DND-41 (cell line): ENCODE measurements at regions not wholly inside any gene's neighbourhood (a gene's known extent, or its start where the extent isn't known, plus 50 kb on each side); places are given as distances from the start of the nearest gene placed in this dataset.

ENCODE experiments used
- EZH2 ChIP-seq: IDR thresholded peaks from 3 replicates; pipeline ENCODE4 v1.6.1; 2012; ENCODE audit warnings: borderline replicate concordance, low read depth, mild to moderate bottlenecking, moderate library complexity, low read length, inconsistent platforms; ENCODE audit not compliant: severe bottlenecking
- TF ChIP-seq, protein P1 (sequence below): IDR thresholded peaks from 2 replicates; pipeline ENCODE4 v1.5.1; 2012; ENCODE audit warnings: borderline replicate concordance, low read length, moderate library complexity, mild to moderate bottlenecking; ENCODE audit not compliant: poor library complexity, severe bottlenecking; ENCODE audit errors: extremely low read depth

DNA sequence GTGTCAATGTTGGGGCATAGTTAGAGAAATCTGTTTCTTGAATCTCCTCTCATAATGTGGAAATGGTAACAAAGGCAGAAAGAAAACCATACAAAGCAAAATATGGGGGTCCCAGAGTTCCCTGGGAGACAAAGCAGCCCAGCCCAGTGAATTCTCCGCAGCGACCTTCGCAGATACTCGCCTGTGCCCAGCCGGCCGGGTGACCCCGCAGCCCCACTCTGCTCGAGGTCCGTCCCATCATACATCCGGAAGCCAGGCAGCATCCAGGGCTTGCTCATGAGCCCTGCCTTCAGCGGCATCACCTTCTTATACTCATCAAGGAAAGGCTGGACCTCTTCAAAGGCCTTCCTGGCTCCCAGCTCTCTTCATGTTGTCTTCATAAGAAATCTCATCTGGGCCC lies 774.8 kb upstream of the ID2 start:
- TF ChIP-seq, protein P1, sequence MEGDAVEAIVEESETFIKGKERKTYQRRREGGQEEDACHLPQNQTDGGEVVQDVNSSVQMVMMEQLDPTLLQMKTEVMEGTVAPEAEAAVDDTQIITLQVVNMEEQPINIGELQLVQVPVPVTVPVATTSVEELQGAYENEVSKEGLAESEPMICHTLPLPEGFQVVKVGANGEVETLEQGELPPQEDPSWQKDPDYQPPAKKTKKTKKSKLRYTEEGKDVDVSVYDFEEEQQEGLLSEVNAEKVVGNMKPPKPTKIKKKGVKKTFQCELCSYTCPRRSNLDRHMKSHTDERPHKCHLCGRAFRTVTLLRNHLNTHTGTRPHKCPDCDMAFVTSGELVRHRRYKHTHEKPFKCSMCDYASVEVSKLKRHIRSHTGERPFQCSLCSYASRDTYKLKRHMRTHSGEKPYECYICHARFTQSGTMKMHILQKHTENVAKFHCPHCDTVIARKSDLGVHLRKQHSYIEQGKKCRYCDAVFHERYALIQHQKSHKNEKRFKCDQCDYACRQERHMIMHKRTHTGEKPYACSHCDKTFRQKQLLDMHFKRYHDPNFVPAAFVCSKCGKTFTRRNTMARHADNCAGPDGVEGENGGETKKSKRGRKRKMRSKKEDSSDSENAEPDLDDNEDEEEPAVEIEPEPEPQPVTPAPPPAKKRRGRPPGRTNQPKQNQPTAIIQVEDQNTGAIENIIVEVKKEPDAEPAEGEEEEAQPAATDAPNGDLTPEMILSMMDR: no peak
- no peak for TF ChIP-seq EZH2
